GM18868 (cell line): ENCODE measurements at regions not wholly inside any gene's neighbourhood (a gene's known extent, or its start where the extent isn't known, plus 50 kb on each side); places are given as distances from the start of the nearest gene placed in this dataset.
"Not testable (repeated sequence)": the region's sequence is repeated elsewhere in the genome, so short reads cannot be mapped to it uniquely, and the experiment has no call there.

Experiments
- ATAC-seq: cut with Tn5 transposase; IDR thresholded peaks from one replicate; pipeline ENCODE4 v1.9.1; 2021; ENCODE audit warnings: mild to moderate bottlenecking, moderate library complexity; ENCODE audit not compliant: unreplicated experiment

GRCh38 chr13:80957019-80957655 lies 616.2 kb upstream of the SPRY2 start:
- no peak for ATAC-seq

- no peak for ATAC-seq
These were observed 614.6 kb upstream of the SPRY2 start for GRCh38 chr13:80955501-80955900.

GRCh38 chr13:80952158-80952557 lies 611.2 kb upstream of the SPRY2 start:
- ATAC-seq = no peak

GRCh38 chr13:80946008-80946802 lies 605.3 kb upstream of the SPRY2 start:
- ATAC-seq = no peak

- no peak for ATAC-seq
These were observed 604.4 kb upstream of the SPRY2 start for GRCh38 chr13:80945328-80945727.

GRCh38 chr13:80939581-80939980 lies 598.7 kb upstream of the SPRY2 start:
- ATAC-seq = no peak

- ATAC-seq = no peak
These were observed 590.8 kb upstream of the SPRY2 start for GRCh38 chr13:80931766-80932165.

GRCh38 chr13:80931118-80931517 lies 590.2 kb upstream of the SPRY2 start:
- ATAC-seq = no peak

- no peak for ATAC-seq
These were observed 587.3 kb upstream of the SPRY2 start for GRCh38 chr13:80928241-80928640.

- ATAC-seq = not testable (repeated sequence)
These were observed 585.1 kb upstream of the SPRY2 start for GRCh38 chr13:80926024-80926423.

GRCh38 chr13:80924596-80924995 lies 583.7 kb upstream of the SPRY2 start:
- no peak for ATAC-seq

- no peak for ATAC-seq
These were observed 583.0 kb upstream of the SPRY2 start for GRCh38 chr13:80923907-80924306.

GRCh38 chr13:80921971-80922370 lies 581.0 kb upstream of the SPRY2 start:
- ATAC-seq = no peak

GRCh38 chr13:80921541-80921940 lies 580.6 kb upstream of the SPRY2 start:
- ATAC-seq = no peak

- ATAC-seq = no peak
These were observed 565.9 kb upstream of the SPRY2 start for GRCh38 chr13:80906860-80907259.

GRCh38 chr13:80904386-80904785 lies 563.5 kb upstream of the SPRY2 start:
- no peak for ATAC-seq

- no peak for ATAC-seq
These were observed 563.0 kb upstream of the SPRY2 start for GRCh38 chr13:80903911-80904310.

- no peak for ATAC-seq
These were observed 560.6 kb upstream of the SPRY2 start for GRCh38 chr13:80901530-80901929.

- no peak for ATAC-seq
These were observed 560.2 kb upstream of the SPRY2 start for GRCh38 chr13:80901111-80901510.

- no peak for ATAC-seq
These were observed 559.6 kb upstream of the SPRY2 start for GRCh38 chr13:80900561-80900960.

GRCh38 chr13:80897641-80898040 lies 556.7 kb upstream of the SPRY2 start:
- not testable (repeated sequence) for ATAC-seq

- no peak for ATAC-seq
These were observed 554.0 kb upstream of the SPRY2 start for GRCh38 chr13:80894917-80895316.
